Upper lobe of left lung (tissue), 4 donors: ENCODE measurements at regions not wholly inside any gene's neighbourhood (a gene's known extent, or its start where the extent isn't known, plus 50 kb on each side); places are given as distances from the start of the nearest gene placed in this dataset.

Experiments
- EP300 ChIP-seq, 4 donors: sonication (generic); formaldehyde crosslinking; IDR thresholded peaks; one replicate each; pipeline ENCODE4 v1.5.1; 2017; ENCODE audit warnings: antibody characterized with exemption in 4 of 4, control low read depth in 2 of 4
- TF ChIP-seq, protein P1 (sequence below), 6 experiments: fragments of 450-650 bp in 4 of 6; fragments of 200-600 bp in 2 of 6; sonication (generic) in 2 of 6; IDR thresholded peaks; one replicate each; pipeline ENCODE4 v1.5.1; 2016 to 2019; ENCODE audit warnings: antibody characterized with exemption in 6 of 6

DNA sequence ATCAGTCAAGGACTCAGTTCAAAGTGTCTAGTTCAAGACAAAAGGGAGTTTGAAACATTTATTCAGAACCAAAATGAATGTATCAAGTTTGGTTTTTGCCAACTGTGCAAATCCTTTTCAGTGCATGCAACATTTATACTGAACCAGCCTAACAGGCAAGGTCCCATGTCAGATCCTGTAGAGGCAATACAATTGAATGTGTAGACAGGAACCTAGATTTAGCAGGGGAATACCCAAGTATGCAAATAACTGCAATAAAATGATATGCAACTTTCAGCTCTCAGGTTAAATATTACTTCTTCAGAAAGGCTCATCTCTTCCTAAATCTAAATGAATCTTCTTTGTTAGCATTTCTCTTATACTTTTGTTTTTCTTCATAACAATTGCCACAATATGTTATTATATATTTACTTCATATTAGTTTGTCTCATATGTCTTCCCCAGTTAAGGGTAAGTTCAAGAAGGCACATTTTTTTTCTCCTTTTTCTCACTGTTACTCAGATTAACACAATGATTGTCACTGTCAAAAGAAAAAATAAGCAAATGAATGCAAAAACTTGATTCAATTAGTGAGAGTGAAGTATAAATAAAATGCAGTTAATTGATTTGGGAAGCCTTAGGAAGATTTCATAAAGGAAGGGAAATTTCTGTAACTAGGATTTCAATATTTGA, 163.9 kb upstream of the RASA1 start:
- TF ChIP-seq EP300 (IDR thresholded peaks at IDR 0.05) = no peak
- TF ChIP-seq, protein P1, sequence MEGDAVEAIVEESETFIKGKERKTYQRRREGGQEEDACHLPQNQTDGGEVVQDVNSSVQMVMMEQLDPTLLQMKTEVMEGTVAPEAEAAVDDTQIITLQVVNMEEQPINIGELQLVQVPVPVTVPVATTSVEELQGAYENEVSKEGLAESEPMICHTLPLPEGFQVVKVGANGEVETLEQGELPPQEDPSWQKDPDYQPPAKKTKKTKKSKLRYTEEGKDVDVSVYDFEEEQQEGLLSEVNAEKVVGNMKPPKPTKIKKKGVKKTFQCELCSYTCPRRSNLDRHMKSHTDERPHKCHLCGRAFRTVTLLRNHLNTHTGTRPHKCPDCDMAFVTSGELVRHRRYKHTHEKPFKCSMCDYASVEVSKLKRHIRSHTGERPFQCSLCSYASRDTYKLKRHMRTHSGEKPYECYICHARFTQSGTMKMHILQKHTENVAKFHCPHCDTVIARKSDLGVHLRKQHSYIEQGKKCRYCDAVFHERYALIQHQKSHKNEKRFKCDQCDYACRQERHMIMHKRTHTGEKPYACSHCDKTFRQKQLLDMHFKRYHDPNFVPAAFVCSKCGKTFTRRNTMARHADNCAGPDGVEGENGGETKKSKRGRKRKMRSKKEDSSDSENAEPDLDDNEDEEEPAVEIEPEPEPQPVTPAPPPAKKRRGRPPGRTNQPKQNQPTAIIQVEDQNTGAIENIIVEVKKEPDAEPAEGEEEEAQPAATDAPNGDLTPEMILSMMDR (IDR thresholded peaks at IDR 0.05) = no peak
